Smooth muscle cell (in vitro differentiated cells): ENCODE measurements at regions not wholly inside any gene's neighbourhood (a gene's known extent, or its start where the extent isn't known, plus 50 kb on each side); places are given as distances from the start of the nearest gene placed in this dataset.

Experiments
- DNase-seq: peaks from one replicate; lab custom pipeline; 2025; ENCODE audit not compliant: unreplicated experiment; lab: John Stamatoyannopoulos, UW
- H2AFZ ChIP-seq: fragments of 200-600 bp; sonication (generic); 2 replicates; pipeline ENCODE4 v1.6.0; 2016; ENCODE audit warnings: antibody characterized with exemption, low read depth, mild to moderate bottlenecking
- H3F3A ChIP-seq: fragments of 200-600 bp; sonication (generic); 2 replicates; pipeline ENCODE4 v1.6.0; 2017; ENCODE audit warnings: antibody characterized with exemption, low read depth
- H3K27ac ChIP-seq: fragments of 200-600 bp; sonication (generic); 2 replicates; pipeline ENCODE4 v1.5.1; 2016; ENCODE audit warnings: low read depth, mild to moderate bottlenecking
- H3K27me3 ChIP-seq: fragments of 200-600 bp; sonication (generic); 2 replicates; pipeline ENCODE4 v1.6.1; 2016; ENCODE audit warnings: low read depth, mild to moderate bottlenecking
- H3K36me3 ChIP-seq: fragments of 200-600 bp; sonication (generic); 2 replicates; pipeline ENCODE4 v1.5.1; 2016; ENCODE audit warnings: low read depth
- H3K4me1 ChIP-seq: fragments of 200-600 bp; sonication (generic); 2 replicates; pipeline ENCODE4 v1.5.1; 2016; ENCODE audit warnings: low read depth
- H3K4me2 ChIP-seq: fragments of 200-600 bp; sonication (generic); 2 replicates; pipeline ENCODE4 v1.6.0; 2016; ENCODE audit warnings: mild to moderate bottlenecking
- H3K4me3 ChIP-seq: fragments of 200-600 bp; sonication (generic); 2 replicates; pipeline ENCODE4 v1.5.1; 2016; ENCODE audit warnings: mild to moderate bottlenecking
- H3K79me2 ChIP-seq: fragments of 200-600 bp; sonication (generic); 2 replicates; pipeline ENCODE4 v1.6.0; 2016; ENCODE audit warnings: low read depth, mild to moderate bottlenecking
- H3K9ac ChIP-seq: fragments of 200-600 bp; sonication (generic); 2 replicates; pipeline ENCODE4 v1.6.0; 2016; ENCODE audit warnings: low read depth
- H3K9me3 ChIP-seq: fragments of 200-600 bp; sonication (generic); replicated peaks from 2 replicates; pipeline ENCODE4 v1.5.1; 2016; ENCODE audit warnings: low read depth
- H4K20me1 ChIP-seq: fragments of 200-600 bp; sonication (generic); 2 replicates; pipeline ENCODE4 v1.6.0; 2016; ENCODE audit warnings: low read depth
- WGBS: methylation state at CpG from one replicate; pipeline ENCODE4 v1.1.7; 2016; ENCODE audit warnings: low lambda C conversion rate; 5-methylcytosine and 5-hydroxymethylcytosine counted together
- TF ChIP-seq, protein P1 (sequence below): fragments of 200-600 bp; sonication (generic); IDR thresholded peaks from 2 replicates; pipeline ENCODE4 v1.5.1; 2017; ENCODE audit warnings: borderline replicate concordance, mild to moderate bottlenecking, antibody characterized with exemption; ENCODE audit not compliant: insufficient read depth, poor library complexity, severe bottlenecking

DNA sequence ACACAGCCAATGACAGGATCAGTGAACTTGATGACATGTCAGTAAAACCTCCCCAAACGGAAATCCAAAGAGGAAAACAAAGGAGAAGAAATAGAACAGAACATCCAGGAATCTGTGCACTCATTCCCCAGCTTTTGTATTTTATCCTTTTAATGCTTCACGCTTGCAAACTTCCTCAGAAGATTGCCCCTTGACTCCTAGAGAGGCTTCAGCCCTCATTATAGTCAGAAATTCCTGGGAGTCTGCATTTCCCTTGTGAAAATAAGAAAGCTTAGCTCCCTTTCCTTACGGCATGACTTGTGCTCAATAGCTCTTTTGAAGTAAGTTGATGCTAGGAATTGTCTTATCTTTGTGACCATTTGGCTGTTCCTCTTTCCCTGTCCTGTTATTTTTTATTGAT is 313.6 kb upstream of the OPRM1 start:
- peaks cover 17% of the 10 kb centered on the region for H3F3A ChIP-seq
- no peak overlapping the region for H3K4me3 ChIP-seq
- TF ChIP-seq, protein P1, sequence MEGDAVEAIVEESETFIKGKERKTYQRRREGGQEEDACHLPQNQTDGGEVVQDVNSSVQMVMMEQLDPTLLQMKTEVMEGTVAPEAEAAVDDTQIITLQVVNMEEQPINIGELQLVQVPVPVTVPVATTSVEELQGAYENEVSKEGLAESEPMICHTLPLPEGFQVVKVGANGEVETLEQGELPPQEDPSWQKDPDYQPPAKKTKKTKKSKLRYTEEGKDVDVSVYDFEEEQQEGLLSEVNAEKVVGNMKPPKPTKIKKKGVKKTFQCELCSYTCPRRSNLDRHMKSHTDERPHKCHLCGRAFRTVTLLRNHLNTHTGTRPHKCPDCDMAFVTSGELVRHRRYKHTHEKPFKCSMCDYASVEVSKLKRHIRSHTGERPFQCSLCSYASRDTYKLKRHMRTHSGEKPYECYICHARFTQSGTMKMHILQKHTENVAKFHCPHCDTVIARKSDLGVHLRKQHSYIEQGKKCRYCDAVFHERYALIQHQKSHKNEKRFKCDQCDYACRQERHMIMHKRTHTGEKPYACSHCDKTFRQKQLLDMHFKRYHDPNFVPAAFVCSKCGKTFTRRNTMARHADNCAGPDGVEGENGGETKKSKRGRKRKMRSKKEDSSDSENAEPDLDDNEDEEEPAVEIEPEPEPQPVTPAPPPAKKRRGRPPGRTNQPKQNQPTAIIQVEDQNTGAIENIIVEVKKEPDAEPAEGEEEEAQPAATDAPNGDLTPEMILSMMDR: no peak
- H3K27me3 ChIP-seq: no peaks in the 10 kb centered on the region
- H3K9me3 ChIP-seq: no peaks in the 10 kb centered on the region
- H3K36me3 ChIP-seq: no peaks in the 10 kb centered on the region
- no peak overlapping the region for H3K9ac ChIP-seq
- no peaks in the 10 kb centered on the region for H4K20me1 ChIP-seq
- H3K4me1 ChIP-seq: peaks cover 34% of the 10 kb centered on the region
- H3K27ac ChIP-seq: peak overlapping the region; percentile 35
- peak overlapping the region; percentile 60 for H2AFZ ChIP-seq
- H3K79me2 ChIP-seq: no peaks in the 10 kb centered on the region
- WGBS: 15% methylated on average over 3 of the region's 3 CpGs
- no peak for DNase-seq
- H3K4me2 ChIP-seq: peak overlapping the region; percentile 60

DNA sequence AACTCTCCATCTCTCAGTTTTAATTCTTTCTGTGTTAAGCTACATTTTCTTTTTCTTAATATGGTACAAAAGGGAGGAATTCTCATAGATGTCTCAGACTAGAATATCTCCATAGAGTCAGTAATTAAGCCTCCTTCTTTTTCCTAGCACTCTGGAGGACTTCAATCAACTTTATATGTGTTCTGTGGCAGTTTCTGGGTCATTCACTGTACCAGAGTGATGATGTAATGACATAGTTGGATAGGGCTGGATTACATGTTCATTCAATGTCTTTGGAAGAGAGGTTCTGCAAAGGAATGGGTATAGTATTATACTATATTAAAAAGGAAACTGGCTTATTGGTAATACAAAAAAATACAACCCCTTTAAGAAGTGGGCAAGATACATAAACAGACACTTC is 318.3 kb upstream of the OPRM1 start:
- no peaks in the 10 kb centered on the region for H4K20me1 ChIP-seq
- TF ChIP-seq, protein P1: no peak
- no peak overlapping the region for H3K4me2 ChIP-seq
- H3K36me3 ChIP-seq: no peaks in the 10 kb centered on the region
- H3K4me3 ChIP-seq: no peak overlapping the region
- H3K9ac ChIP-seq: no peak overlapping the region
- peaks cover 16% of the 10 kb centered on the region for H3K4me1 ChIP-seq
- no peak overlapping the region for H2AFZ ChIP-seq
- no peaks in the 10 kb centered on the region for H3K9me3 ChIP-seq
- no peak overlapping the region for H3K27ac ChIP-seq
- H3K79me2 ChIP-seq: no peaks in the 10 kb centered on the region
- no peaks in the 10 kb centered on the region for H3F3A ChIP-seq
- no peak for DNase-seq
- H3K27me3 ChIP-seq: no peaks in the 10 kb centered on the region

DNA sequence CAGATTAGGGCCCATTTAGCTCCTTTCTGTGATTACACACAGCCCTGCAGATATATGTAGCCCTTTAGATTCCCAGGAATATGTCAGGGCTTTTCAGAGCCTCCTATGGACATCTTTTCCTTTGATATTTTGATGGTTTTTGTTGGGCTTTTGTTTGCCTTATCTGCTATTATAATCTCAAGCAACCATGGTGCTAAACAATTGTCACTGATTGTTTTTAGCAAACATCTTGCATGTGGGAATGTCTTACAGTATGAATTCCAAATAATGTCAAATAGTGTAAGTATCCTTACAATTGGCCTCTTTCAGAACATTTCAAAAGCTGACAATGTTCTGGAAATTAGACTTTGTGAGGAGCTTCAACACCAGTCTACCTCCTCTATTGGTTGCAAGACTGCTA is 333.6 kb upstream of the OPRM1 start:
- H3K36me3 ChIP-seq: no peaks in the 10 kb centered on the region
- TF ChIP-seq, protein P1: no peak
- no peak for DNase-seq
- H3F3A ChIP-seq: no peaks in the 10 kb centered on the region
- H3K27me3 ChIP-seq: no peaks in the 10 kb centered on the region
- H3K9ac ChIP-seq: no peak overlapping the region
- H4K20me1 ChIP-seq: no peaks in the 10 kb centered on the region
- H3K4me2 ChIP-seq: no peak overlapping the region
- no peak overlapping the region for H3K27ac ChIP-seq
- peaks cover 3% of the 10 kb centered on the region for H3K9me3 ChIP-seq
- H3K79me2 ChIP-seq: no peaks in the 10 kb centered on the region
- H3K4me3 ChIP-seq: no peak overlapping the region
- H3K4me1 ChIP-seq: no peaks in the 10 kb centered on the region
- H2AFZ ChIP-seq: no peak overlapping the region

DNA sequence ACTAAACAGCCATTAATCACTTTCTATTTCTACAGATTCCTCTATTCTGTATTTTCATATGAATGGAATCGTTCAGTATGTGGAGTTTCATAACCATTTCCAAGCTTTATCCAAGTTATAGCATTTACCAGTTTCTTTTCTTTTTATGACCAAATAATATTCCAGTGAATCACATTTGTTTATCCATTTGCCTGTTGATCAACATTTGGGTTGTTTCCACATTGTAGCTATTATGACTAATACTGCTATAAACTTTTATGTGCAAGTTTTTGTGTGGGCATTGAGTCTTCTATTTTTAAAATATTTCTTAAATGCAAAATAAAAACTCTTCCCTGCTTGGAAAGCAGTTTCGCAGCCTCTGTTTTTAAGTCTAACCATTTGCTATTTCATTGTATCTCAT is 336.4 kb upstream of the OPRM1 start:
- Histone ChIP-seq H3K9me3 (peaks cover 3% of the 10 kb centered on the region), H3F3A (no peaks in the 10 kb centered on the region), H3K9ac (no peak overlapping the region), H3K4me3 (no peak overlapping the region), H3K4me2 (peak overlapping the region; percentile 22), H3K27ac (peak overlapping the region; percentile 27), H2AFZ (no peak overlapping the region), H3K4me1 (no peaks in the 10 kb centered on the region), H3K79me2 (no peaks in the 10 kb centered on the region), H3K27me3 (no peaks in the 10 kb centered on the region), H3K36me3 (no peaks in the 10 kb centered on the region), H4K20me1 (no peaks in the 10 kb centered on the region)
- DNase-seq: no peak
- TF ChIP-seq, protein P1: no peak
- WGBS: 60% methylated on average over 2 of the region's 2 CpGs
